HCT116 (cell line): ENCODE measurements at regions not wholly inside any gene's neighbourhood (a gene's known extent, or its start where the extent isn't known, plus 50 kb on each side); places are given as distances from the start of the nearest gene placed in this dataset.

ENCODE experiments used
- ATAC-seq: fragments of 200-7000 bp; cut with Tn5 transposase; 2 replicates; pipeline ENCODE4 v1.9.1; 2020; ENCODE audit warnings: mild to moderate bottlenecking, moderate library complexity
- BruUV-seq: library from RNA; stranded (reverse); fragments of 400-500 nt; replicated peaks from 2 replicates; lab custom pipeline; 2021; lab: Mats Ljungman, UMichigan
- CTCF ChIA-PET: fragments of 300-600 bp; sonication (Branson Sonifier 250); formaldehyde crosslinking; loops from one replicate; lab custom pipeline; 2021; ENCODE audit warnings: antibody characterized with exemption; lab: Charles Lee
- POLR2A ChIA-PET: fragments of 300-600, 350-600 bp; sonication (Branson Sonifier 250); formaldehyde crosslinking; loops from one replicate; lab custom pipeline; 2021; ENCODE audit warnings: antibody characterized with exemption; lab: Charles Lee
- RAD21 ChIA-PET, 2 experiments: fragments of 300-600 bp; sonication (Branson Sonifier 250); formaldehyde crosslinking; loops; one replicate each; lab custom pipeline; 2023; ENCODE audit warnings: low total read pairs in 2 of 2; ENCODE audit not compliant: uncharacterized antibody in 2 of 2, unreplicated experiment in 2 of 2, low non-redundant PET in 1 of 2; lab: Charles Lee
- DNase-seq: peaks from one replicate; pipeline ENCODE4 v3.0.0-alpha.2; 2010; ENCODE audit warnings: low read depth, low spot score
- H2AFZ ChIP-seq: fragments of 200-600 bp; shearing (Covaris generic), sonication (generic); 2 replicates; pipeline ENCODE4 v1.6.1; 2017; ENCODE audit warnings: low read depth, mixed run types, mixed read lengths, antibody characterized with exemption, low read length; ENCODE audit not compliant: poor library complexity, severe bottlenecking
- H3K27ac ChIP-seq: 2 replicates; pipeline ENCODE4 v1.5.1; 2012; ENCODE audit warnings: low read depth, low read length
- H3K27me3 ChIP-seq: fragments of 200-600 bp; sonication (generic); 2 replicates; pipeline ENCODE4 v1.6.1; 2016; ENCODE audit warnings: mixed run types, low read length, mixed read lengths; ENCODE audit not compliant: insufficient read depth
- H3K36me3 ChIP-seq, 2 experiments: fragments of 200-500 bp in 1 of 2; fragments of 200-600 bp in 1 of 2; sonication (Bioruptor generic) in 1 of 2; sonication (generic) in 1 of 2; 2 replicates each; pipeline versions ENCODE4 v1.5.1 to v1.6.1; 2014 to 2016; ENCODE audit warnings: low read length in 2 of 2, inconsistent platforms in 1 of 2, mixed read lengths in 1 of 2, mixed run types in 1 of 2; ENCODE audit not compliant: insufficient read depth in 2 of 2, control insufficient read depth in 1 of 2
- H3K4me1 ChIP-seq, 2 experiments: fragments of 200-600 bp in 1 of 2; sonication (generic) in 1 of 2; 2 replicates each; pipeline versions ENCODE4 v1.5.1 to v1.6.1; 2012 to 2017; ENCODE audit warnings: low read length in 2 of 2, inconsistent platforms in 1 of 2, mild to moderate bottlenecking in 1 of 2, mixed read lengths in 1 of 2, mixed run types in 1 of 2, moderate library complexity in 1 of 2; ENCODE audit not compliant: insufficient read depth in 2 of 2, control insufficient read depth in 1 of 2
- H3K4me2 ChIP-seq: fragments of 200-600 bp; sonication (generic); 2 replicates; pipeline ENCODE4 v1.6.1; 2017; ENCODE audit warnings: mixed run types, low read length, mixed read lengths
- H3K4me3 ChIP-seq, 2 experiments: fragments of 200-600 bp in 1 of 2; sonication (generic) in 1 of 2; replicated peaks in 1 of 2; 2 replicates each; pipeline ENCODE4 v1.5.1; 2011 to 2016; ENCODE audit warnings: low read length in 2 of 2, control low read depth in 1 of 2, low read depth in 1 of 2, mild to moderate bottlenecking in 1 of 2, mixed read lengths in 1 of 2, mixed run types in 1 of 2
- H3K79me2 ChIP-seq: fragments of 200-600 bp; sonication (generic); 2 replicates; pipeline ENCODE4 v1.6.1; 2017; ENCODE audit warnings: mild to moderate bottlenecking, mixed run types, low read length, moderate library complexity, mixed read lengths; ENCODE audit not compliant: insufficient read depth
- H3K9ac ChIP-seq: fragments of 200-600 bp; sonication (generic); 2 replicates; pipeline ENCODE4 v1.6.1; 2016; ENCODE audit warnings: low read length, mixed read lengths
- H3K9me2 ChIP-seq: fragments of 200-600 bp; sonication (generic), shearing (Covaris generic); 2 replicates; pipeline ENCODE4 v1.6.1; 2017; ENCODE audit warnings: mixed run types, mild to moderate bottlenecking, moderate library complexity; ENCODE audit not compliant: insufficient read depth
- H3K9me3 ChIP-seq, 2 experiments: fragments of 200-500 bp in 1 of 2; fragments of 200-600 bp in 1 of 2; sonication (Bioruptor generic) in 1 of 2; sonication (generic) in 1 of 2; 2 replicates each; pipeline ENCODE4 v1.6.1; 2014 to 2017; ENCODE audit warnings: low read length in 2 of 2, mixed read lengths in 2 of 2, inconsistent platforms in 1 of 2, low read depth in 1 of 2, mild to moderate bottlenecking in 1 of 2, mixed run types in 1 of 2, moderate library complexity in 1 of 2; ENCODE audit not compliant: control insufficient read depth in 1 of 2, insufficient read depth in 1 of 2
- H4K20me1 ChIP-seq: fragments of 200-600 bp; sonication (generic), shearing (Covaris generic); 2 replicates; pipeline ENCODE4 v1.6.1; 2017; ENCODE audit warnings: mixed run types, mild to moderate bottlenecking, moderate library complexity; ENCODE audit not compliant: insufficient read depth
- ATF3 ChIP-seq: IDR thresholded peaks from 2 replicates; pipeline ENCODE4 v1.6.1; 2012
- CEBPB ChIP-seq: IDR thresholded peaks from 2 replicates; pipeline ENCODE4 v1.6.1; 2012; ENCODE audit warnings: low read depth
- ELF1 ChIP-seq: IDR thresholded peaks from 2 replicates; pipeline ENCODE4 v1.6.1; 2012; ENCODE audit warnings: low read depth, borderline replicate concordance
- EZH2 ChIP-seq: fragments of 200-600 bp; sonication (generic); IDR thresholded peaks from 2 replicates; pipeline ENCODE4 v1.6.1; 2017; ENCODE audit warnings: antibody characterized with exemption, mixed run types
- EZH2phosphoT487 ChIP-seq: fragments of 200-600 bp; IDR thresholded peaks from 2 replicates; pipeline ENCODE4 v1.6.1; 2018; ENCODE audit warnings: antibody characterized with exemption, borderline replicate concordance
- FOSL1 ChIP-seq: IDR thresholded peaks from 2 replicates; pipeline ENCODE4 v1.6.1; 2012; ENCODE audit warnings: low read depth
- JUND ChIP-seq: IDR thresholded peaks from 2 replicates; pipeline ENCODE4 v1.6.1; 2012
- POLR2A ChIP-seq: IDR thresholded peaks from 2 replicates; pipeline ENCODE4 v1.7.0; 2011; ENCODE audit warnings: borderline replicate concordance; ENCODE audit not compliant: insufficient read depth, insufficient read length; ENCODE audit errors: extremely low read depth
- POLR2AphosphoS5 ChIP-seq: IDR thresholded peaks from 2 replicates; pipeline ENCODE4 v1.6.1; 2011; ENCODE audit warnings: mild to moderate bottlenecking, low read depth, low read length, moderate library complexity
- RAD21 ChIP-seq: IDR thresholded peaks from 2 replicates; pipeline ENCODE4 v1.6.1; 2012; ENCODE audit warnings: low read depth, mild to moderate bottlenecking
- REST ChIP-seq: IDR thresholded peaks from 2 replicates; pipeline ENCODE4 v1.6.1; 2012; ENCODE audit warnings: low read depth
- SIN3A ChIP-seq: IDR thresholded peaks from 2 replicates; pipeline ENCODE4 v1.6.1; 2012; ENCODE audit warnings: low read depth
- SP1 ChIP-seq: IDR thresholded peaks from 2 replicates; pipeline ENCODE4 v1.6.1; 2012; ENCODE audit warnings: low read depth
- TCF7L2 ChIP-seq: IDR thresholded peaks from 2 replicates; pipeline ENCODE4 v1.7.0; 2011; ENCODE audit warnings: borderline replicate concordance, inconsistent platforms; ENCODE audit not compliant: insufficient read depth, insufficient read length; ENCODE audit errors: extremely low read depth
- ZFX ChIP-seq: fragments of 450-650 bp; IDR thresholded peaks from 2 replicates; pipeline ENCODE4 v1.6.1; 2017
- intact Hi-C: fragments of 100-400 bp; cut with micrococcal nuclease; formaldehyde crosslinking; loops from 2 replicates; pipeline ENCODE4 v1.10.0; 2022
- TF ChIP-seq, protein P1 (sequence below): IDR thresholded peaks from 2 replicates; pipeline ENCODE4 v1.6.1; 2012
- TF ChIP-seq, protein P2 (sequence below): IDR thresholded peaks from 2 replicates; pipeline ENCODE4 v1.6.1; 2011; ENCODE audit warnings: mild to moderate bottlenecking, low read length, moderate library complexity; ENCODE audit not compliant: insufficient replicate concordance; ENCODE audit errors: extremely low read depth
- TF ChIP-seq, protein P3 (sequence below), 3 experiments: fragments of 200-600 bp in 1 of 3; sonication (generic) in 1 of 3; IDR thresholded peaks in 2 of 3; conservative IDR thresholded peaks in 1 of 3; 2 replicates each; pipeline ENCODE4 v1.5.1; 2012 to 2017; ENCODE audit warnings: low read depth in 2 of 3, low read length in 2 of 3, antibody characterized with exemption in 1 of 3, borderline replicate concordance in 1 of 3, control low read depth in 1 of 3, mild to moderate bottlenecking in 1 of 3, mixed read lengths in 1 of 3, mixed run types in 1 of 3, moderate library complexity in 1 of 3; ENCODE audit not compliant: insufficient read depth in 1 of 3

GRCh38 chr2:64869126-64869525 is 120.1 kb upstream of the SLC1A4 start:
- Histone ChIP-seq H3K4me1 (peaks cover 12 to 46% of the 10 kb centered on the region in 2 experiments; a peak in 3 of 4 replicates), H3K9me2 (no peaks in the 10 kb centered on the region), H3K9me3 (no peaks in the 10 kb centered on the region), H3K27ac (no peak overlapping the region), H3K4me3 (no peak overlapping the region), H4K20me1 (no peaks in the 10 kb centered on the region), H3K79me2 (no peaks in the 10 kb centered on the region), H3K9ac (no peak overlapping the region), H3K4me2 (no peak overlapping the region), H2AFZ (no peak overlapping the region), H3K27me3 (no peaks in the 10 kb centered on the region), H3K36me3 (no peaks in the 10 kb centered on the region)
- CTCF ChIA-PET = interaction anchor here (1.0 to 1.6 kb wide), 3 partner anchors 223 to 346 kb away, joined by 3 to 5 read pairs (median 4); no protein-coding TSS in a partner anchor
- RAD21 ChIA-PET = no interaction called here
- POLR2A ChIA-PET = no interaction called here
- BruUV-seq = no TSS peak
- DNase-seq (no peak), ATAC-seq (no peak)
- TF ChIP-seq TCF7L2 (no peak), ELF1 (no peak), REST (no peak), ZFX (no peak), CEBPB (no peak), SIN3A (no peak), SP1 (no peak), POLR2A (no peak), FOSL1 (no peak), EZH2 (no peak), POLR2AphosphoS5 (no peak), JUND (no peak), RAD21 (no peak), ATF3 (no peak), EZH2phosphoT487 (no peak)
- TF ChIP-seq, protein P1, sequence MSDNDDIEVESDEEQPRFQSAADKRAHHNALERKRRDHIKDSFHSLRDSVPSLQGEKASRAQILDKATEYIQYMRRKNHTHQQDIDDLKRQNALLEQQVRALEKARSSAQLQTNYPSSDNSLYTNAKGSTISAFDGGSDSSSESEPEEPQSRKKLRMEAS = no peak
- TF ChIP-seq, protein P2, sequence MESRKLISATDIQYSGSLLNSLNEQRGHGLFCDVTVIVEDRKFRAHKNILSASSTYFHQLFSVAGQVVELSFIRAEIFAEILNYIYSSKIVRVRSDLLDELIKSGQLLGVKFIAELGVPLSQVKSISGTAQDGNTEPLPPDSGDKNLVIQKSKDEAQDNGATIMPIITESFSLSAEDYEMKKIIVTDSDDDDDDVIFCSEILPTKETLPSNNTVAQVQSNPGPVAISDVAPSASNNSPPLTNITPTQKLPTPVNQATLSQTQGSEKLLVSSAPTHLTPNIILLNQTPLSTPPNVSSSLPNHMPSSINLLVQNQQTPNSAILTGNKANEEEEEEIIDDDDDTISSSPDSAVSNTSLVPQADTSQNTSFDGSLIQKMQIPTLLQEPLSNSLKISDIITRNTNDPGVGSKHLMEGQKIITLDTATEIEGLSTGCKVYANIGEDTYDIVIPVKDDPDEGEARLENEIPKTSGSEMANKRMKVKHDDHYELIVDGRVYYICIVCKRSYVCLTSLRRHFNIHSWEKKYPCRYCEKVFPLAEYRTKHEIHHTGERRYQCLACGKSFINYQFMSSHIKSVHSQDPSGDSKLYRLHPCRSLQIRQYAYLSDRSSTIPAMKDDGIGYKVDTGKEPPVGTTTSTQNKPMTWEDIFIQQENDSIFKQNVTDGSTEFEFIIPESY = no peak
- TF ChIP-seq, protein P3, sequence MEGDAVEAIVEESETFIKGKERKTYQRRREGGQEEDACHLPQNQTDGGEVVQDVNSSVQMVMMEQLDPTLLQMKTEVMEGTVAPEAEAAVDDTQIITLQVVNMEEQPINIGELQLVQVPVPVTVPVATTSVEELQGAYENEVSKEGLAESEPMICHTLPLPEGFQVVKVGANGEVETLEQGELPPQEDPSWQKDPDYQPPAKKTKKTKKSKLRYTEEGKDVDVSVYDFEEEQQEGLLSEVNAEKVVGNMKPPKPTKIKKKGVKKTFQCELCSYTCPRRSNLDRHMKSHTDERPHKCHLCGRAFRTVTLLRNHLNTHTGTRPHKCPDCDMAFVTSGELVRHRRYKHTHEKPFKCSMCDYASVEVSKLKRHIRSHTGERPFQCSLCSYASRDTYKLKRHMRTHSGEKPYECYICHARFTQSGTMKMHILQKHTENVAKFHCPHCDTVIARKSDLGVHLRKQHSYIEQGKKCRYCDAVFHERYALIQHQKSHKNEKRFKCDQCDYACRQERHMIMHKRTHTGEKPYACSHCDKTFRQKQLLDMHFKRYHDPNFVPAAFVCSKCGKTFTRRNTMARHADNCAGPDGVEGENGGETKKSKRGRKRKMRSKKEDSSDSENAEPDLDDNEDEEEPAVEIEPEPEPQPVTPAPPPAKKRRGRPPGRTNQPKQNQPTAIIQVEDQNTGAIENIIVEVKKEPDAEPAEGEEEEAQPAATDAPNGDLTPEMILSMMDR (IDR thresholded peaks at IDR 0.05 in 2 of 3, conservative IDR thresholded peaks at IDR 0.05 in 1 of 3; ENCODE audit: borderline replicate concordance in 1 of 3, insufficient read depth in 1 of 3, low read depth in 2 of 3, low read length in 2 of 3) = no peak
- intact Hi-C loops = no loop called here
